A673 (cell line): ENCODE measurements at regions not wholly inside any gene's neighbourhood (a gene's known extent, or its start where the extent isn't known, plus 50 kb on each side); places are given as distances from the start of the nearest gene placed in this dataset.

ENCODE experiments used
- BruUV-seq: library from RNA; stranded (reverse); fragments of 400-500 nt; replicated peaks from 2 replicates; lab custom pipeline; 2021; lab: Mats Ljungman, UMichigan
- CTCF ChIA-PET: fragments of 300-600 bp; sonication (Branson Sonifier 250); formaldehyde crosslinking; loops from one replicate; lab custom pipeline; 2022; ENCODE audit warnings: antibody characterized with exemption; lab: Charles Lee
- POLR2A ChIA-PET: fragments of 300-600 bp; sonication (Branson Sonifier 250); formaldehyde crosslinking; loops from one replicate; lab custom pipeline; 2022; ENCODE audit warnings: antibody characterized with exemption; ENCODE audit not compliant: low non-redundant PET; lab: Charles Lee
- DNase-seq: peaks from one replicate; pipeline ENCODE4 v3.0.0-alpha.2; 2015; ENCODE audit warnings: low spot score
- H3K27ac ChIP-seq: fragments of 200-600 bp; sonication (generic); 2 replicates; pipeline ENCODE4 v1.5.1; 2016; ENCODE audit warnings: mixed run types, low read depth, mild to moderate bottlenecking, mixed read lengths, antibody characterized with exemption, low read length; ENCODE audit not compliant: poor library complexity, severe bottlenecking
- H3K27me3 ChIP-seq: fragments of 200-600 bp; sonication (generic); replicated peaks from 2 replicates; pipeline ENCODE4 v1.6.1; 2017; ENCODE audit warnings: mixed run types, low read depth, mild to moderate bottlenecking, mixed read lengths, antibody characterized with exemption, low read length; ENCODE audit not compliant: insufficient read depth, poor library complexity
- H3K36me3 ChIP-seq: fragments of 200-600 bp; sonication (generic); 2 replicates; pipeline ENCODE4 v1.6.1; 2016; ENCODE audit warnings: mixed run types, mild to moderate bottlenecking, mixed read lengths, antibody characterized with exemption, low read length; ENCODE audit not compliant: insufficient read depth, poor library complexity, severe bottlenecking
- H3K4me1 ChIP-seq: fragments of 200-600 bp; sonication (generic); 2 replicates; pipeline ENCODE4 v1.6.1; 2017; ENCODE audit warnings: mixed run types, mild to moderate bottlenecking, mixed read lengths, antibody characterized with exemption, low read length; ENCODE audit not compliant: insufficient read depth, poor library complexity, severe bottlenecking
- H3K4me3 ChIP-seq: fragments of 200-600 bp; sonication (generic); 2 replicates; pipeline ENCODE4 v1.5.1; 2016; ENCODE audit warnings: low read depth, mixed run types, mild to moderate bottlenecking, mixed read lengths, low read length; ENCODE audit not compliant: poor library complexity, severe bottlenecking
- H3K9me3 ChIP-seq: fragments of 200-600 bp; sonication (generic); 2 replicates; pipeline ENCODE4 v1.6.1; 2016; ENCODE audit warnings: mixed run types, low read depth, mild to moderate bottlenecking, mixed read lengths, antibody characterized with exemption, low read length; ENCODE audit not compliant: poor library complexity, severe bottlenecking
- CTCF ChIP-seq: fragments of 300-800, 200-600 bp; sonication (generic); conservative IDR thresholded peaks from 2 replicates; pipeline ENCODE4 v1.5.1; 2017; ENCODE audit warnings: low read depth, mild to moderate bottlenecking, antibody characterized with exemption, low read length, moderate library complexity, mixed read lengths
- EZH2 ChIP-seq: fragments of 200-600 bp; sonication (generic); IDR thresholded peaks from 2 replicates; pipeline ENCODE4 v1.6.1; 2017; ENCODE audit warnings: borderline replicate concordance, low read depth, mild to moderate bottlenecking, mixed read lengths, antibody characterized with exemption, low read length; ENCODE audit not compliant: poor library complexity, severe bottlenecking
- intact Hi-C: fragments of 100-400 bp; cut with micrococcal nuclease; formaldehyde crosslinking; loops from one replicate; pipeline ENCODE4 v1.10.0; 2022; ENCODE audit not compliant: unreplicated experiment

- Histone ChIP-seq H3K4me3 (no peak overlapping the region), H3K27ac (no peak overlapping the region), H3K4me1 (no peaks in the 10 kb centered on the region), H3K36me3 (no peaks in the 10 kb centered on the region), H3K9me3 (no peaks in the 10 kb centered on the region), H3K27me3 (peaks cover 33% of the 10 kb centered on the region)
- TF ChIP-seq CTCF, result no peak
- no peak for TF ChIP-seq EZH2
- intact Hi-C loops, result no loop called here
- CTCF ChIA-PET, result no interaction called here
- POLR2A ChIA-PET, result no interaction called here
- DNase-seq, result no peak
- no TSS peak for BruUV-seq
These were observed 327.3 kb downstream of the HTR7 start for GRCh38 chr10:90530521-90530920.

- DNase-seq, result no peak
- intact Hi-C loops, result no loop called here
- H3K4me1 ChIP-seq, result no peaks in the 10 kb centered on the region
- TF ChIP-seq EZH2 (no peak), CTCF (no peak)
- POLR2A ChIA-PET, result no interaction called here
- H3K9me3 ChIP-seq, result no peaks in the 10 kb centered on the region
- no peak overlapping the region for H3K27ac ChIP-seq
- H3K4me3 ChIP-seq, result no peak overlapping the region
- CTCF ChIA-PET, result no interaction called here
- H3K36me3 ChIP-seq, result no peaks in the 10 kb centered on the region
- no TSS peak for BruUV-seq
- H3K27me3 ChIP-seq, result peaks cover 7% of the 10 kb centered on the region
These were observed 300.5 kb downstream of the HTR7 start for GRCh38 chr10:90557385-90557784.

GRCh38 chr10:90560331-90560730 lies 297.5 kb downstream of the HTR7 start:
- H3K27me3 ChIP-seq, result peaks cover 3% of the 10 kb centered on the region
- no peak overlapping the region for H3K27ac ChIP-seq
- POLR2A ChIA-PET, result no interaction called here
- DNase-seq, result no peak
- intact Hi-C loops, result no loop called here
- H3K4me3 ChIP-seq, result no peak overlapping the region
- no TSS peak for BruUV-seq
- no peaks in the 10 kb centered on the region for H3K4me1 ChIP-seq
- no peaks in the 10 kb centered on the region for H3K9me3 ChIP-seq
- CTCF ChIA-PET, result no interaction called here
- no peaks in the 10 kb centered on the region for H3K36me3 ChIP-seq
- no peak for TF ChIP-seq CTCF
- no peak for TF ChIP-seq EZH2
